ENCODE measurements at regions not wholly inside any gene's neighbourhood (a gene's known extent, or its start where the extent isn't known, plus 50 kb on each side); places are given as distances from the start of the nearest gene placed in this dataset.

- Histone ChIP-seq H3K9me3 (peaks cover 26% of the 10 kb centered on the region), H3K27me3 (ENCODE audit: low read depth) (no peaks in the 10 kb centered on the region), H3K4me1 (no peaks in the 10 kb centered on the region), H3K4me3 (no peak overlapping the region), H3K27ac (no peak overlapping the region), H3K36me3 (no peaks in the 10 kb centered on the region)
- no peak for TF ChIP-seq CTCF (IDR thresholded peaks at IDR 0.05)
- ATAC-seq (no peak), DNase-seq (no peak)
- intact Hi-C loops (cut with DNase I): no loop called here
These were observed 108.1 kb upstream of the SPRY1 start for GRCh38 chr4:123288309-123289025.

GRCh38 chr4:123291329-123291728 lies 105.3 kb upstream of the SPRY1 start:
- Histone ChIP-seq H3K9me3 (peaks cover 26% of the 10 kb centered on the region), H3K4me1 (no peaks in the 10 kb centered on the region), H3K4me3 (no peak overlapping the region), H3K27me3 (ENCODE audit: low read depth) (no peaks in the 10 kb centered on the region), H3K36me3 (no peaks in the 10 kb centered on the region), H3K27ac (no peak overlapping the region)
- no peak for TF ChIP-seq CTCF (IDR thresholded peaks at IDR 0.05)
- ATAC-seq (no peak), DNase-seq (no peak)
- intact Hi-C loops (cut with DNase I): no loop called here

GRCh38 chr4:123297836-123298235 lies 98.8 kb upstream of the SPRY1 start:
- intact Hi-C loops (cut with DNase I): no loop called here
- no peak for DNase-seq
- H3K27ac ChIP-seq: no peak overlapping the region
- TF ChIP-seq CTCF (IDR thresholded peaks at IDR 0.05): no peak
- no peaks in the 10 kb centered on the region for H3K4me1 ChIP-seq
- H3K36me3 ChIP-seq: no peaks in the 10 kb centered on the region
- no peak overlapping the region for H3K4me3 ChIP-seq
- H3K27me3 ChIP-seq (ENCODE audit: low read depth): no peaks in the 10 kb centered on the region
- no peaks in the 10 kb centered on the region for H3K9me3 ChIP-seq
- no peak for ATAC-seq

- no peak for TF ChIP-seq CTCF (IDR thresholded peaks at IDR 0.05)
- Histone ChIP-seq H3K9me3 (no peaks in the 10 kb centered on the region), H3K4me1 (no peaks in the 10 kb centered on the region), H3K27me3 (ENCODE audit: low read depth) (no peaks in the 10 kb centered on the region), H3K4me3 (no peak overlapping the region), H3K27ac (no peak overlapping the region), H3K36me3 (no peaks in the 10 kb centered on the region)
- no peak for ATAC-seq
- DNase-seq: no peak
- intact Hi-C loops (cut with DNase I): no loop called here
These were observed 98.3 kb upstream of the SPRY1 start for GRCh38 chr4:123298261-123298660.

GRCh38 chr4:123298801-123299200 lies 97.8 kb upstream of the SPRY1 start:
- intact Hi-C loops (cut with DNase I): no loop called here
- Histone ChIP-seq H3K36me3 (no peaks in the 10 kb centered on the region), H3K27ac (no peak overlapping the region), H3K27me3 (ENCODE audit: low read depth) (no peaks in the 10 kb centered on the region), H3K4me3 (no peak overlapping the region), H3K4me1 (no peaks in the 10 kb centered on the region), H3K9me3 (no peaks in the 10 kb centered on the region)
- TF ChIP-seq CTCF (IDR thresholded peaks at IDR 0.05): no peak
- DNase-seq: no peak
- ATAC-seq: no peak

Data from lower lobe of right lung (tissue), 2 donors.